Psoas muscle (tissue), 7 donors: ENCODE measurements at regions not wholly inside any gene's neighbourhood (a gene's known extent, or its start where the extent isn't known, plus 50 kb on each side); places are given as distances from the start of the nearest gene placed in this dataset.

Source experiments
- ATAC-seq, 4 donors: fragments of 200-7000 bp; cut with Tn5 transposase; one replicate each; pipeline ENCODE4 v1.9.1; 2020; ENCODE audit warnings: moderate library complexity in 3 of 4, mild to moderate bottlenecking in 2 of 4
- DNase-seq, 2 donors: peaks; one replicate each; pipeline ENCODE4 v3.0.0-alpha.2; 2020
- H3K27ac ChIP-seq: fragments of 200-600 bp; one replicate; pipeline ENCODE4 v1.8.0; 2022
- H3K27me3 ChIP-seq, 3 donors: fragments of 200-600 bp in 1 of 3; one replicate each; pipeline versions ENCODE4 v1.6.1 to v1.8.0; 2013 to 2022; ENCODE audit warnings: low read length in 2 of 3, mild to moderate bottlenecking in 2 of 3, moderate library complexity in 1 of 3; ENCODE audit not compliant: insufficient read depth in 3 of 3
- H3K36me3 ChIP-seq, 2 donors: fragments of 200-600 bp in 1 of 2; one replicate each; pipeline versions ENCODE4 v1.6.1 to v1.8.0; 2013 to 2022; ENCODE audit warnings: low read depth in 1 of 2, mild to moderate bottlenecking in 1 of 2, moderate library complexity in 1 of 2; ENCODE audit not compliant: insufficient read depth in 1 of 2
- H3K4me1 ChIP-seq: fragments of 200-600 bp; one replicate; pipeline ENCODE4 v1.8.0; 2022
- H3K4me3 ChIP-seq: fragments of 200-600 bp; one replicate; pipeline ENCODE4 v1.8.0; 2022; ENCODE audit warnings: mild to moderate bottlenecking
- H3K9me3 ChIP-seq: fragments of 200-600 bp; one replicate; pipeline ENCODE4 v1.8.0; 2022
- CTCF ChIP-seq: fragments of 200-600 bp; IDR thresholded peaks from one replicate; pipeline ENCODE4 v1.8.0; 2022; ENCODE audit warnings: antibody characterized with exemption
- WGBS, 3 donors: extraction: QIAGEN DNeasy Blood & Tissue Kit; methylation state at CpG; one replicate each; pipeline versions ENCODE4 v1.1.6 to v1.1.7; 2013; 5-methylcytosine and 5-hydroxymethylcytosine counted together
- intact Hi-C, 2 donors: fragments of 100-400 bp; cut with DNase I; formaldehyde crosslinking; loops; one replicate each; pipeline versions ENCODE4 v1.11.0 to v1.14.2; 2022
- donor health status: healthy with polysubstance abuse.
- donor health status: DM: no; HTN: no; CAD: no; lungs with moderate emphysema.
- donor health status: Bipolar disorder and iron deficiency.
- donor health status: healthy.
- donor health status: DM: yes; HTN: yes; CAD: no.
- donor health status: DM: no; HTN: no; CAD: no.
- donor health status: DM: yes; HTN: yes; CAD: no.

GRCh38 chr16:86245895-86246294, 264.4 kb upstream of the FOXF1 start:
- TF ChIP-seq CTCF: no peak
- WGBS, 3 donors: 83 to 90% (median 83%) methylated on average over 6 of the region's 6 CpGs
- no peak overlapping the region for H3K27ac ChIP-seq
- ATAC-seq: no peak
- H3K4me1 ChIP-seq: no peaks in the 10 kb centered on the region
- DNase-seq: no peak
- H3K27me3 ChIP-seq: peaks cover 0 to 9% (median 3%) of the 10 kb centered on the region in 3 donors
- H3K9me3 ChIP-seq: no peaks in the 10 kb centered on the region
- no peaks in the 10 kb centered on the region for H3K36me3 ChIP-seq
- intact Hi-C loops: no loop called here
- H3K4me3 ChIP-seq: no peak overlapping the region

- H3K27me3 ChIP-seq: no peaks in the 10 kb centered on the region
- H3K9me3 ChIP-seq: no peaks in the 10 kb centered on the region
- no peaks in the 10 kb centered on the region for H3K4me1 ChIP-seq
- TF ChIP-seq CTCF: no peak
- H3K27ac ChIP-seq: no peak overlapping the region
- no peaks in the 10 kb centered on the region for H3K36me3 ChIP-seq
- 78 to 84% (median 83%) methylated on average over 9 of the region's 9 CpGs for WGBS, 3 donors
- no peak overlapping the region for H3K4me3 ChIP-seq
- DNase-seq (no peak), ATAC-seq (no peak)
- intact Hi-C loops: no loop called here
These were observed 261.9 kb upstream of the FOXF1 start for GRCh38 chr16:86248310-86248905.

- DNase-seq (no peak), ATAC-seq (no peak)
- Histone ChIP-seq H3K36me3 (no peaks in the 10 kb centered on the region), H3K27ac (no peak overlapping the region), H3K4me3 (no peak overlapping the region), H3K9me3 (no peaks in the 10 kb centered on the region), H3K4me1 (no peaks in the 10 kb centered on the region), H3K27me3 (no peaks in the 10 kb centered on the region)
- intact Hi-C loops: no loop called here
- no peak for TF ChIP-seq CTCF
- WGBS, 3 donors: 73 to 80% (median 78%) methylated on average over 6 of the region's 6 CpGs
These were observed 260.7 kb upstream of the FOXF1 start for GRCh38 chr16:86249631-86250030.

- DNase-seq (no peak), ATAC-seq (no peak)
- 83 to 87% (median 84%) methylated on average over 9 of the region's 9 CpGs for WGBS, 3 donors
- no peak overlapping the region for H3K27ac ChIP-seq
- H3K4me1 ChIP-seq: no peaks in the 10 kb centered on the region
- intact Hi-C loops: no loop called here
- H3K36me3 ChIP-seq: no peaks in the 10 kb centered on the region
- H3K9me3 ChIP-seq: no peaks in the 10 kb centered on the region
- H3K4me3 ChIP-seq: no peak overlapping the region
- TF ChIP-seq CTCF: no peak
- no peaks in the 10 kb centered on the region for H3K27me3 ChIP-seq
These were observed 258.6 kb upstream of the FOXF1 start for GRCh38 chr16:86251682-86252081.

- Histone ChIP-seq H3K27ac (no peak overlapping the region), H3K4me1 (no peaks in the 10 kb centered on the region), H3K36me3 (no peaks in the 10 kb centered on the region), H3K4me3 (no peak overlapping the region), H3K9me3 (no peaks in the 10 kb centered on the region), H3K27me3 (no peaks in the 10 kb centered on the region)
- WGBS, 3 donors: 24 to 36% (median 27%) methylated on average over 6 of the region's 6 CpGs
- intact Hi-C loops: no loop called here
- TF ChIP-seq CTCF: no peak
- no peak for DNase-seq
- ATAC-seq: no peak
These were observed 257.7 kb upstream of the FOXF1 start for GRCh38 chr16:86252596-86252995.
